ENCODE measurements at regions not wholly inside any gene's neighbourhood (a gene's known extent, or its start where the extent isn't known, plus 50 kb on each side); places are given as distances from the start of the nearest gene placed in this dataset.

GRCh38 chr6:133814238-133814637, 74.7 kb upstream of the TCF21 start:
- H3K9ac ChIP-seq: no peak overlapping the region
- H3K4me3 ChIP-seq (ENCODE audit: low read depth, low read length): no peak overlapping the region
- no peaks in the 10 kb centered on the region for H3K79me2 ChIP-seq
- H2AFZ ChIP-seq: no peak overlapping the region
- H3K4me2 ChIP-seq (ENCODE audit: low read length): no peak overlapping the region
- H3K27ac ChIP-seq: no peak overlapping the region
- H3K36me3 ChIP-seq (ENCODE audit: control insufficient read depth, insufficient read depth, low read length): no peaks in the 10 kb centered on the region
- no peaks in the 10 kb centered on the region for H3K9me3 ChIP-seq (ENCODE audit: control insufficient read depth, low read length)
- TF ChIP-seq CTCF (IDR thresholded peaks at IDR 0.05): no peak
- no peaks in the 10 kb centered on the region for H3K27me3 ChIP-seq (ENCODE audit: control insufficient read depth, insufficient read depth, low read length)
- H3K4me1 ChIP-seq: no peaks in the 10 kb centered on the region

GRCh38 chr6:133814797-133815196, 74.1 kb upstream of the TCF21 start:
- no peaks in the 10 kb centered on the region for H3K4me1 ChIP-seq
- no peak overlapping the region for H3K9ac ChIP-seq
- no peaks in the 10 kb centered on the region for H3K27me3 ChIP-seq (ENCODE audit: control insufficient read depth, insufficient read depth, low read length)
- no peaks in the 10 kb centered on the region for H3K79me2 ChIP-seq
- H3K4me2 ChIP-seq (ENCODE audit: low read length): no peak overlapping the region
- no peak overlapping the region for H3K27ac ChIP-seq
- no peak overlapping the region for H2AFZ ChIP-seq
- no peak overlapping the region for H3K4me3 ChIP-seq (ENCODE audit: low read depth, low read length)
- TF ChIP-seq CTCF (IDR thresholded peaks at IDR 0.05): no peak
- no peaks in the 10 kb centered on the region for H3K36me3 ChIP-seq (ENCODE audit: control insufficient read depth, insufficient read depth, low read length)
- no peaks in the 10 kb centered on the region for H3K9me3 ChIP-seq (ENCODE audit: control insufficient read depth, low read length)

GRCh38 chr6:133815313-133815712, 73.6 kb upstream of the TCF21 start:
- no peak overlapping the region for H3K4me3 ChIP-seq (ENCODE audit: low read depth, low read length)
- H3K36me3 ChIP-seq (ENCODE audit: control insufficient read depth, insufficient read depth, low read length): no peaks in the 10 kb centered on the region

GRCh38 chr6:133816171-133816570, 72.7 kb upstream of the TCF21 start:
- Histone ChIP-seq H3K36me3 (ENCODE audit: control insufficient read depth, insufficient read depth, low read length) (no peaks in the 10 kb centered on the region), H3K4me3 (ENCODE audit: low read depth, low read length) (no peak overlapping the region), H3K27ac (no peak overlapping the region), H3K27me3 (ENCODE audit: control insufficient read depth, insufficient read depth, low read length) (no peaks in the 10 kb centered on the region), H2AFZ (no peak overlapping the region), H3K9me3 (ENCODE audit: control insufficient read depth, low read length) (no peaks in the 10 kb centered on the region), H3K4me2 (ENCODE audit: low read length) (no peak overlapping the region), H3K9ac (no peak overlapping the region), H3K79me2 (no peaks in the 10 kb centered on the region), H3K4me1 (no peaks in the 10 kb centered on the region)
- no peak for TF ChIP-seq CTCF (IDR thresholded peaks at IDR 0.05)

More at GRCh38 chr6:133815313-133815712, 73.6 kb upstream of the TCF21 start:
- H2AFZ ChIP-seq: no peak overlapping the region
- no peak overlapping the region for H3K9ac ChIP-seq
- no peaks in the 10 kb centered on the region for H3K9me3 ChIP-seq (ENCODE audit: control insufficient read depth, low read length)
- H3K27me3 ChIP-seq (ENCODE audit: control insufficient read depth, insufficient read depth, low read length): no peaks in the 10 kb centered on the region
- no peak overlapping the region for H3K4me2 ChIP-seq (ENCODE audit: low read length)
- no peak for TF ChIP-seq CTCF (IDR thresholded peaks at IDR 0.05)
- H3K27ac ChIP-seq: no peak overlapping the region
- no peaks in the 10 kb centered on the region for H3K4me1 ChIP-seq
- H3K79me2 ChIP-seq: no peaks in the 10 kb centered on the region

- no peaks in the 10 kb centered on the region for H3K9me3 ChIP-seq (ENCODE audit: control insufficient read depth, low read length)
- no peak overlapping the region for H3K27ac ChIP-seq
- H3K4me1 ChIP-seq: no peaks in the 10 kb centered on the region
- H3K27me3 ChIP-seq (ENCODE audit: control insufficient read depth, insufficient read depth, low read length): no peaks in the 10 kb centered on the region
- H2AFZ ChIP-seq: no peak overlapping the region
- H3K9ac ChIP-seq: no peak overlapping the region
- H3K4me2 ChIP-seq (ENCODE audit: low read length): no peak overlapping the region
- H3K4me3 ChIP-seq (ENCODE audit: low read depth, low read length): no peak overlapping the region
- no peaks in the 10 kb centered on the region for H3K36me3 ChIP-seq (ENCODE audit: control insufficient read depth, insufficient read depth, low read length)
- TF ChIP-seq CTCF (IDR thresholded peaks at IDR 0.05): no peak
- H3K79me2 ChIP-seq: no peaks in the 10 kb centered on the region
Observed at GRCh38 chr6:133817460-133818047, 71.4 kb upstream of the TCF21 start.
